ENCODE measurements at regions not wholly inside any gene's neighbourhood (a gene's known extent, or its start where the extent isn't known, plus 50 kb on each side); places are given as distances from the start of the nearest gene placed in this dataset.

- TF ChIP-seq CTCF (IDR thresholded peaks at IDR 0.05) (no peak), EP300 (IDR thresholded peaks at IDR 0.05) (no peak), POLR2A (IDR thresholded peaks at IDR 0.05) (no peak)
These were observed 260.8 kb upstream of the TNC start for GRCh38 chr9:115378758-115379157.
